ENCODE measurements at regions not wholly inside any gene's neighbourhood (a gene's known extent, or its start where the extent isn't known, plus 50 kb on each side); places are given as distances from the start of the nearest gene placed in this dataset.
A peak's percentile ranks its signal among the peaks of the same experiment; 100 is the strongest.

DNA sequence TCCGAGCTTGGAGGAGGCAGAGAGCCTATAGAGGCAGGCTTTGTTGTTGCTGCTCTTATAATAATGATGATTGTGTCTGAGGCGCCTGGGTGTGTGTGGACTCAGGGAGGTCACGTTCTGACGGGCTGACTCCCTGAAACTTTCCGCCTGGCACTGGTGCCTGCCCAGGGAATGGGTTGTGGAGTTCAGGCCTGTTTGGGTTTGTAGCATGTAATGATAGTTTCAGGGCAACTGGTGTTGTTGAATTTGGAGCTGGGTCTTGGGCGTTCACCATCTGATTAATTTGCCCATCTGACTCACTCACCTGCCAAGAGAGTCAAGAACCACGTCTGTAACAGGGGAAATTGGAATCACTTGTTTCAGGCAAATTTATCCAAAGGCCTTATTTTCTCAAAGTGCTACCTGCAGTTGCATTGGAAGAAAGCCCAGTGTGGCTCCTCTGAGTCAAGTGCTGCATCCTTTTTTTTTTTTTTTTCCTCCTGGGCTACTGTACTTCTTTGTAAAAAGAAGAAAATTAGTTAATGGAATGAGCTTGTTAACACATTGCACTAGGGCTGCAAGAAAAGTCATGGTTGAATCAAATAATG is 386.5 kb downstream of the GADD45G start:
- 94% methylated on average over 7 of the region's 7 CpGs for WGBS (ENCODE audit: low lambda C conversion rate, missing lambda C conversion rate)
- TF ChIP-seq, protein P1, sequence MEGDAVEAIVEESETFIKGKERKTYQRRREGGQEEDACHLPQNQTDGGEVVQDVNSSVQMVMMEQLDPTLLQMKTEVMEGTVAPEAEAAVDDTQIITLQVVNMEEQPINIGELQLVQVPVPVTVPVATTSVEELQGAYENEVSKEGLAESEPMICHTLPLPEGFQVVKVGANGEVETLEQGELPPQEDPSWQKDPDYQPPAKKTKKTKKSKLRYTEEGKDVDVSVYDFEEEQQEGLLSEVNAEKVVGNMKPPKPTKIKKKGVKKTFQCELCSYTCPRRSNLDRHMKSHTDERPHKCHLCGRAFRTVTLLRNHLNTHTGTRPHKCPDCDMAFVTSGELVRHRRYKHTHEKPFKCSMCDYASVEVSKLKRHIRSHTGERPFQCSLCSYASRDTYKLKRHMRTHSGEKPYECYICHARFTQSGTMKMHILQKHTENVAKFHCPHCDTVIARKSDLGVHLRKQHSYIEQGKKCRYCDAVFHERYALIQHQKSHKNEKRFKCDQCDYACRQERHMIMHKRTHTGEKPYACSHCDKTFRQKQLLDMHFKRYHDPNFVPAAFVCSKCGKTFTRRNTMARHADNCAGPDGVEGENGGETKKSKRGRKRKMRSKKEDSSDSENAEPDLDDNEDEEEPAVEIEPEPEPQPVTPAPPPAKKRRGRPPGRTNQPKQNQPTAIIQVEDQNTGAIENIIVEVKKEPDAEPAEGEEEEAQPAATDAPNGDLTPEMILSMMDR (IDR thresholded peaks at IDR 0.05; ENCODE audit: poor library complexity), result no peak
- TF ChIP-seq EZH2phosphoT487 (IDR thresholded peaks at IDR 0.05; ENCODE audit: low read depth, severe bottlenecking, unreplicated experiment) (no peak), EZH2 (IDR thresholded peaks at IDR 0.05; ENCODE audit: borderline replicate concordance) (no peak)

DNA sequence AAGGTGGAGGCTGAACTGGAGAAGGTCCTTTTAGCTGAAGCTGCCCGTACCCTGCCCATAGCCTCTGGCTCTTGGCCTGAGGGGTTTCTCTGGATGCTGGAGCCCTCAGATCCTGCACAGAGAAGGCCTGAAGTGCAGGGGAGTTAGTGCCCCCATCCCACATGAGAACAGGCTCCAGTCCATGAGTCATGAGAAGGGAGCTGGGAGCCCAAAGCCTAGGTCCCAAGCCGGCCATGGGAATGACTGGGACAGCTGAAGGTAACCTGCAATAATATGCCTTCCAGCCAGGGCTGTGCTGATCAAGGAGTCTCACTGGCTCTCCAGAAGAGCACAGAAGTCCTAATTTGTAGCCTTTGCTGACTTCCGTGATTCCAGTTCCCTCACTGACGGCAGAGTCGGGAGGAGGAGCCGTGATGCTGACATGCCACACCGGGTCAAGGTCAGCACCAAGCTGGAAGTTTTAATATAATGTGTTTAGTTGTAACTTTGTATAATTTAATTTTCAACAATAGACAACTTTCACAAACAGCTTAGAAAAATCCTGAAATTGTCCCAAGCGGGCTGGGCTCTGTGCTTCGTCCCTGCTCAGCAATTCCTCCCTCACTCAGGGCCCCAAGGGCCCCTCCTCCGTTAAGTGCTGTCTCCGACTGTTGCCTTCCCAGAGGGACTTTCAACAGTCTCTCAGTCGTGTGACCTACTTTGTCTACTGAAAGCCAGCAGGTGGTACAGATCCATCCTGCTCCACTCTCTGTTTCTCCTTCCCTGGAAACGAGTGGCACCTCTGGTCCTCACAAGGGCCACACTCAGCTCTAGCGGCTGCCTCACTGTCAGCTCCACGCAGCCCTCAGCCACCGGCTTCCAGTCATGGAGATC is 387.8 kb downstream of the GADD45G start:
- Histone ChIP-seq H3K79me2 (no peaks in the 10 kb centered on the region), H2AFZ (no peak overlapping the region), H3K4me1 (ENCODE audit: insufficient read depth) (peaks cover 29% of the 10 kb centered on the region), H4K20me1 (ENCODE audit: insufficient read depth, poor library complexity, severe bottlenecking) (no peaks in the 10 kb centered on the region), H3K27ac (peak overlapping the region; percentile 63), H3K27me3 (no peaks in the 10 kb centered on the region), H3K9me3 (ENCODE audit: low read depth) (no peaks in the 10 kb centered on the region), H3K36me3 (replicated peaks; ENCODE audit: insufficient read depth, low read depth) (no peaks in the 10 kb centered on the region), H3K9me2 (replicated peaks; ENCODE audit: insufficient read depth) (no peaks in the 10 kb centered on the region), H3K4me2 (no peak overlapping the region), H3K4me3 (no peak overlapping the region)
- WGBS (ENCODE audit: low lambda C conversion rate, missing lambda C conversion rate), result 75% methylated on average over 16 of the region's 16 CpGs
- DNase-seq (ENCODE audit: low spot score), result no peak
- TF ChIP-seq EZH2phosphoT487 (IDR thresholded peaks at IDR 0.05; ENCODE audit: low read depth, severe bottlenecking, unreplicated experiment), result no peak
- TF ChIP-seq, protein P1 (IDR thresholded peaks at IDR 0.05; ENCODE audit: poor library complexity), result no peak
- TF ChIP-seq EZH2 (IDR thresholded peaks at IDR 0.05; ENCODE audit: borderline replicate concordance), result no peak

More for the DNA sequence above, 386.5 kb downstream of the GADD45G start:
- H3K9me3 ChIP-seq (ENCODE audit: low read depth), result no peaks in the 10 kb centered on the region
- peaks cover 26% of the 10 kb centered on the region for H3K4me1 ChIP-seq (ENCODE audit: insufficient read depth)
- H2AFZ ChIP-seq, result no peak overlapping the region
- H3K79me2 ChIP-seq, result no peaks in the 10 kb centered on the region
- no peak overlapping the region for H3K27ac ChIP-seq
- H3K27me3 ChIP-seq, result no peaks in the 10 kb centered on the region
- H3K4me3 ChIP-seq, result no peak overlapping the region
- H3K9me2 ChIP-seq (replicated peaks; ENCODE audit: insufficient read depth), result no peaks in the 10 kb centered on the region
- no peak for DNase-seq (ENCODE audit: low spot score)
- H3K36me3 ChIP-seq (replicated peaks; ENCODE audit: insufficient read depth, low read depth), result no peaks in the 10 kb centered on the region
- no peaks in the 10 kb centered on the region for H4K20me1 ChIP-seq (ENCODE audit: insufficient read depth, poor library complexity, severe bottlenecking)
- H3K4me2 ChIP-seq, result no peak overlapping the region

DNA sequence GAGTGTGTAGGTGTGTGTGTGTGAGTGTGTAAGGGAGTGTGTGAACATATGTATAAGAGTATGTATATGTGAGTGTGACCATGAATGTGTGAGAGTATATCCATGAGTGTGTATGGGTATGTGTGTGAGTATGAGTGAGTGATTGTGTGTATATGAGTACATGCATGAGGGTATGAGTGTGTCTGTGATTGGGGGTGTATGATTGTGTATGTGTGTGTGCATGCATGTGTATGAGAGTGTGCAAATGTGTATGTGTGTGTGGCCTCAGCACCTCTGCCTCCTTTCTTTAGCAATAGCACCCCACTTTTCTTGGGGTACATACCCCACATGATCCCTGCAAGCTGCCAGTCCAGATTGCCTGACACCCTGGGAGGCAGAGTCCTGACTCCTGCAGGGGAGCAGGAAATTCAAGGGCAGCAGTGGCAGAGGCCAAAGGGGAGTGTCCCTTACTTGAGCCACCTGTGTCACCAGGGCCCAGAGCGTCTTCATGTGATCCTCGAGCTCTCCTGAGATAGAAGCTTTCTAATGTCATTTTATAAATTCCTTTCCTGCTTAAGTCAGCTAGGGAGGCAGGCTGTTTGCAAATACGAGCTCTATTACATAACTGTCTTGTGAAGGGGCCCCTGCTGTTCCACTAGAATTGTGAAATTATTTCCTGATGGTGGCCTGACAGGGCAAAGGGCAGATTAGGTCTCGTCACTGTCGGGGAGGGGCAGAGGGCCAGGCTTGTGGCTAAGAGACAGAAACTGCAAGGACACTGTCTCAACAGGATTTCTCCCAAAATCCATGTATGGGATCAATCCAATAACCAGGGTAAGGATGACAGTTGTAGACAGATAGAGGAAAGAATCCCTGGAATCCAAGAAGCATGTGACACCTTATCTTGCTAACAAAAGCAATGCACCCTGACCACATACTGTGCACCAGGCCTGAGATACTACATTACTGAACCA is 389.1 kb downstream of the GADD45G start:
- Histone ChIP-seq H3K79me2 (no peaks in the 10 kb centered on the region), H3K27me3 (no peaks in the 10 kb centered on the region), H3K4me3 (no peak overlapping the region), H4K20me1 (ENCODE audit: insufficient read depth, poor library complexity, severe bottlenecking) (no peaks in the 10 kb centered on the region), H3K36me3 (replicated peaks; ENCODE audit: insufficient read depth, low read depth) (no peaks in the 10 kb centered on the region), H3K4me1 (ENCODE audit: insufficient read depth) (peaks cover 29% of the 10 kb centered on the region), H3K9me3 (ENCODE audit: low read depth) (no peaks in the 10 kb centered on the region), H3K27ac (peak overlapping the region; percentile 63), H3K9me2 (replicated peaks; ENCODE audit: insufficient read depth) (no peaks in the 10 kb centered on the region), H2AFZ (no peak overlapping the region), H3K4me2 (no peak overlapping the region)
- TF ChIP-seq, protein P1 (IDR thresholded peaks at IDR 0.05; ENCODE audit: poor library complexity), result no peak
- TF ChIP-seq EZH2phosphoT487 (IDR thresholded peaks at IDR 0.05; ENCODE audit: low read depth, severe bottlenecking, unreplicated experiment), result no peak
- peak; percentile 77 for DNase-seq (ENCODE audit: low spot score)
- 13% methylated on average over 5 of the region's 5 CpGs for WGBS (ENCODE audit: low lambda C conversion rate, missing lambda C conversion rate)

Data from hepatocyte (in vitro differentiated cells).